Natural killer cell (primary cell): ENCODE measurements at regions not wholly inside any gene's neighbourhood (a gene's known extent, or its start where the extent isn't known, plus 50 kb on each side); places are given as distances from the start of the nearest gene placed in this dataset.

ENCODE experiments used
- ATAC-seq, 3 donors: fragments of 150-1000 bp in 2 of 3; fragments of 200-7000 bp in 1 of 3; cut with Tn5 transposase; 1 replicate in 1 of 3; 2 replicates in 2 of 3; pipeline ENCODE4 v1.10.0; 2021; ENCODE audit warnings: mild to moderate bottlenecking in 2 of 3, moderate library complexity in 2 of 3
- DNase-seq, 2 donors: peaks; one replicate each; pipeline versions ENCODE4 v3.0.0 to v3.0.0-alpha.2; 2013 to 2021; ENCODE audit warnings: mixed read lengths in 1 of 2
- H3K27ac ChIP-seq: one replicate; pipeline ENCODE4 v1.5.1; 2013; ENCODE audit warnings: mild to moderate bottlenecking, low read length
- H3K27me3 ChIP-seq: one replicate; pipeline ENCODE4 v1.6.1; 2013; ENCODE audit warnings: low read length; ENCODE audit not compliant: control insufficient read depth, insufficient read depth
- H3K36me3 ChIP-seq: one replicate; pipeline ENCODE4 v1.6.1; 2013; ENCODE audit warnings: low read length; ENCODE audit not compliant: control insufficient read depth, insufficient read depth
- H3K4me1 ChIP-seq: one replicate; pipeline ENCODE4 v1.6.1; 2013; ENCODE audit warnings: low read length; ENCODE audit not compliant: control insufficient read depth, insufficient read depth
- H3K4me3 ChIP-seq: one replicate; pipeline ENCODE4 v1.5.1; 2013; ENCODE audit warnings: low read length
- H3K9me3 ChIP-seq: one replicate; pipeline ENCODE4 v1.6.1; 2013; ENCODE audit warnings: low read length; ENCODE audit not compliant: control insufficient read depth, insufficient read depth
- H3K27ac Mint-ChIP-seq, 2 donors: one replicate each; pipeline ENCODE4 v1.8.0; 2022; ENCODE audit warnings: mild to moderate bottlenecking in 2 of 2, mixed read lengths in 2 of 2, moderate library complexity in 1 of 2
- H3K27me3 Mint-ChIP-seq, 2 donors: one replicate each; pipeline ENCODE4 v1.8.0; 2022; ENCODE audit warnings: low read depth in 2 of 2, mixed read lengths in 2 of 2
- H3K36me3 Mint-ChIP-seq: one replicate; pipeline ENCODE4 v1.8.0; 2022; ENCODE audit warnings: mixed read lengths
- H3K4me1 Mint-ChIP-seq, 2 donors: one replicate each; pipeline ENCODE4 v1.8.0; 2022; ENCODE audit warnings: mixed read lengths in 2 of 2
- H3K4me3 Mint-ChIP-seq: one replicate; pipeline ENCODE4 v1.8.0; 2022; ENCODE audit warnings: mild to moderate bottlenecking, moderate library complexity, mixed read lengths
- H3K9me3 Mint-ChIP-seq, 2 donors: one replicate each; pipeline ENCODE4 v1.8.0; 2022; ENCODE audit warnings: mixed read lengths in 2 of 2
- CTCF ChIP-seq: fragments of 200-600 bp; IDR thresholded peaks from one replicate; pipeline ENCODE4 v1.8.0; 2022; ENCODE audit warnings: antibody characterized with exemption
- WGBS: methylation state at CpG from one replicate; pipeline ENCODE4 v1.1.7; 2013; ENCODE audit warnings: missing lambda C conversion rate; ENCODE audit not compliant: insufficient coverage; 5-methylcytosine and 5-hydroxymethylcytosine counted together
- intact Hi-C: fragments of 100-400 bp; cut with micrococcal nuclease; formaldehyde crosslinking; loops from one replicate; pipeline ENCODE4 v1.14.2; 2022

DNA sequence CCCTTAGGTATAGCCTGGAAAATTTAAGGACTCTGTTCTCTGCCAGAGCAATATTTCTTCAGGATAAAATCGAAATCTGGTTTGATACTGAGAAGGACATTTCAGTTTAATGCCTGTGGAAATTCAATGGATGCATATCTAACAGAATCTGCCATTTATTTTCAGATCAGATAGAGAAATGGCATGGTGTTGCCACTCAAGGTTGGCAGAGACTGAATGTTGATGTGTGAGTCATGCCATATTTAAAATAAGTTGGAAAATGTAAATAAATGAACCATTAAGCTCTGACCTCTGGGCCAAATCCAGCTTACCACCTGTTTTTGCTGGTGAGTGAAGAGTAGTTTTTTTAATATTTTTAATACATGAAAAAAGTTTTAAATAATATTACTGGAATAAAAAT lies 594.6 kb downstream of the DOK5 start:
- H3K4me3 ChIP-seq, result no peak overlapping the region
- no peak for DNase-seq
- ATAC-seq, result no peak
- no peak for TF ChIP-seq CTCF
- intact Hi-C loops, result no loop called here
- H3K27ac ChIP-seq, result no peak overlapping the region
- 36% methylated on average over 1 of the region's 1 CpG for WGBS
- Mint-ChIP-seq H3K9me3 (peaks cover 12 to 16% of the 10 kb centered on the region in 2 donors), H3K4me3 (no peak overlapping the region), H3K27me3 (no peaks in the 10 kb centered on the region), H3K4me1 (no peaks in the 10 kb centered on the region), H3K27ac (no peak overlapping the region), H3K36me3 (peaks cover 5% of the 10 kb centered on the region)
- H3K9me3 ChIP-seq, result peaks cover 3% of the 10 kb centered on the region
- H3K4me1 ChIP-seq, result no peaks in the 10 kb centered on the region
- H3K27me3 ChIP-seq, result no peaks in the 10 kb centered on the region
- H3K36me3 ChIP-seq, result no peaks in the 10 kb centered on the region

DNA sequence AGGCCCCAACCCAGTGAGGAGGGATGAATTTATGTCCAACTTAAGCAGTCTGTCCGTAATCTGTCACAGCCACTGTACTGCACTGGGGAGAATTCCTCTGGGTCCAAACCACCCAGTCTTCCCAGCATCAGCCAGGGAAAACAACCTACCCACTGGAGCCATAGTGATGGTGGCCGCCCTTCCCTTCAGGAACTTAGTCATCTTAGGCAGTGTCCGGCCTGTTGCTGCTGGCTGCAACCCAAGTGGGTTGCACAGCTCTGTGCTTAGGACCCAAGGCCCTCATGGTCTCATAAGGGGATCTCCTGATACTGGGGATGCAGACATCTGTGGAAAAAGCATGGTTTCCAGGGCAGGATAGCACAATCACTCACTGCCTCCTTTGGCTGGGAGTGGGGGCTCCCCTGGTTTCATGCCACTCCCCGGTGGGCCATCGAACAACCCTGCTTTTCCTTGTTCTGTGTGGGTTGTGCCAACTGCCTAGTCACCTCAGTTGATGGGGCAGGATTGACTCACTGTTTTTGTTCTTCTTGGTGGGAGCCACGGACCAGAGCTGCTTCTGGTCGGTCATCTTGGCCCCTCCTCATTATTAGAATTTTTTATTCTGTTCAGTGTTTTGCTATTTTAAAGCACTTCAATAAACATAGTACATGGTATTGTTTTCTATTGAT lies 591.9 kb downstream of the DOK5 start:
- Mint-ChIP-seq H3K27ac (no peak overlapping the region), H3K4me3 (no peak overlapping the region), H3K9me3 (peaks cover 7 to 14% of the 10 kb centered on the region in 2 donors), H3K4me1 (no peaks in the 10 kb centered on the region), H3K36me3 (peaks cover 15% of the 10 kb centered on the region), H3K27me3 (no peaks in the 10 kb centered on the region)
- DNase-seq (no peak), ATAC-seq (no peak)
- no peaks in the 10 kb centered on the region for H3K4me1 ChIP-seq
- H3K27ac ChIP-seq, result no peak overlapping the region
- intact Hi-C loops, result no loop called here
- no peaks in the 10 kb centered on the region for H3K36me3 ChIP-seq
- H3K9me3 ChIP-seq, result no peaks in the 10 kb centered on the region
- WGBS, result 83% methylated on average over 5 of the region's 7 CpGs
- H3K4me3 ChIP-seq, result no peak overlapping the region
- no peak for TF ChIP-seq CTCF
- H3K27me3 ChIP-seq, result no peaks in the 10 kb centered on the region

GRCh38 chr20:55058938-55059337 lies 583.5 kb downstream of the DOK5 start:
- H3K27ac ChIP-seq, result no peak overlapping the region
- Mint-ChIP-seq H3K36me3 (peaks cover under 1% of the 10 kb centered on the region), H3K27me3 (no peaks in the 10 kb centered on the region), H3K4me1 (no peaks in the 10 kb centered on the region), H3K9me3 (peaks cover 7 to 13% of the 10 kb centered on the region in 2 donors), H3K4me3 (no peak overlapping the region), H3K27ac (no peak overlapping the region)
- DNase-seq (no peak), ATAC-seq (no peak)
- intact Hi-C loops, result no loop called here
- H3K4me1 ChIP-seq, result no peaks in the 10 kb centered on the region
- no peaks in the 10 kb centered on the region for H3K27me3 ChIP-seq
- H3K4me3 ChIP-seq, result no peak overlapping the region
- no peak for TF ChIP-seq CTCF
- peaks cover 2% of the 10 kb centered on the region for H3K9me3 ChIP-seq
- no peaks in the 10 kb centered on the region for H3K36me3 ChIP-seq
- no CpG with 5 or more reads among the region's 1 CpG for WGBS

DNA sequence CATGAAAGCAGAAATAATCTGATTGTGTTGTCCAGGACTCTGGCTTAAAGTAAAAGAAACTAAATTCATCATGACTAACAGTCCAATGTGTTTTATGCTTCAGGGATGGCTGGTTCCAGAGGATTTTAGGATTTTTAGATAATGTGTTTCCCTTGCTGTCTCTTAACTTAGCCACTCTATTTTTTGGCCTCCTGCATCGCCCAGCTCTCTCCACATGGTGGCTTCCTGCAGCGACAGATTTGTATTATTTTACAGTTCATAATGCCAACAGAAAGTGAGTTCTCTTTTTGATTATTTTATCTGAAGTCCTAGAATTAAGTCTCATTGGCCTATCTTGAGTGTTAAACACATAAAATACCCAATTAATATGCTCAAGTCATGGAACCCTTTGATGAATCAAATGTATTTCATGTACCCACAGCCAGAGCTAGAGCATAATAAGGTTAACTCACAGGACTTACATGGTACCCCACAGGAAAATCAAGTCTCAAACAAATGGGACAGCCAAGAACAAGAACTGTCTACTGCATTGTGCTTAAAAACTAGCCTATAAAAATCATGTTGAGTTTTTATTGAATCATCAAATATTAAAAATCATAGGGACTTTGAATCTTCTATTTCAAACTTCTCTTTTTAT lies 582.5 kb downstream of the DOK5 start:
- peaks cover 2% of the 10 kb centered on the region for H3K9me3 ChIP-seq
- H3K4me1 ChIP-seq, result no peaks in the 10 kb centered on the region
- no peak for DNase-seq
- no peak for TF ChIP-seq CTCF
- H3K4me3 ChIP-seq, result no peak overlapping the region
- no peaks in the 10 kb centered on the region for H3K36me3 ChIP-seq
- no peaks in the 10 kb centered on the region for H3K27me3 ChIP-seq
- no peaks in the 10 kb centered on the region for H3K4me1 Mint-ChIP-seq
- H3K36me3 Mint-ChIP-seq, result no peaks in the 10 kb centered on the region
- no peak overlapping the region for H3K27ac ChIP-seq
- 20% methylated on average over 1 of the region's 2 CpGs for WGBS
- H3K27ac Mint-ChIP-seq, result no peak overlapping the region
- ATAC-seq, result no peak
- intact Hi-C loops, result no loop called here
- H3K27me3 Mint-ChIP-seq, result no peaks in the 10 kb centered on the region
- no peak overlapping the region for H3K4me3 Mint-ChIP-seq
- peaks cover 7 to 13% of the 10 kb centered on the region in 2 donors for H3K9me3 Mint-ChIP-seq
